ENCODE measurements at regions not wholly inside any gene's neighbourhood (a gene's known extent, or its start where the extent isn't known, plus 50 kb on each side); places are given as distances from the start of the nearest gene placed in this dataset.

DNA sequence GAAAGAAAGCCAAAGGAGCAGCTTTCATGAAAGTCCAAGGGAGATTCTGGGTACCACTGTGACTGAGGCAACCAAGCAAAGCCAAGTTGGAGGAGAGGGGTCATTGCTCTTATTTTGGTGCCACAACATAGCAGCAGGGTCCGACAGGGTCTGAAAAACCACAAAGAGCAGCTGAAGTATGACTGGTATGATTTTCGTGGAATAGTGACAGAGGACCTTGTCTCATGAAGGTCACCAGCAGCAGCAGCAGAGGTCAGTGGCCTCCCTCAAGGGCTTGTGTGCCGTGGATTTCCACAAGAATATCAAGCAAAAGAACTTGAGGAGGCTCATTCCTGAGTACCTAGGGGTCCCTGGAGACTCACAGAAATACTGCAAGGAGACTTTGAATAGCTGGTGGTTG lies 160.9 kb upstream of the SYT6 start:
- intact Hi-C loops (cut with micrococcal nuclease) = no loop called here

DNA sequence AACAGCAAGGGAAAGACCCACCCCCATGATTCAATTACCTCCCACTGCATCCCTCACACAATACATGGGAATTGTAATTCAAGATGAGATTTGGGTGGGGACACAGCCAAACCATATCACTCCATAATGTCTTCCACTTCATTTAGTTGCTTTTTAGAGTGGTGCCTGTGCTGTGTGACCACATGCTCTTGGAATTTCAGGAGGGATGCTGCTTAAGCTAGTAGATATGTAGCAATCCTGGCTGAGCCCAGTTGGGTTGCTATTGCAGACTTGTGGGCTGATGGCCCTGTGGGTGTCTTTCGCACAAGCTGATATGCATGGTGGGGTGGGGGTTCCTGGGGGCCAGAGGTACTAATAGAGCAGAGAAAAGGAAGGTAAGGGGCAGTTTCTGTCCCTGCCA lies 160.4 kb upstream of the SYT6 start:
- intact Hi-C loops (cut with micrococcal nuclease) = no loop called here

GRCh38 chr1:114310695-114311271 lies 157.1 kb upstream of the SYT6 start:
- intact Hi-C loops (cut with micrococcal nuclease) = no loop called here

DNA sequence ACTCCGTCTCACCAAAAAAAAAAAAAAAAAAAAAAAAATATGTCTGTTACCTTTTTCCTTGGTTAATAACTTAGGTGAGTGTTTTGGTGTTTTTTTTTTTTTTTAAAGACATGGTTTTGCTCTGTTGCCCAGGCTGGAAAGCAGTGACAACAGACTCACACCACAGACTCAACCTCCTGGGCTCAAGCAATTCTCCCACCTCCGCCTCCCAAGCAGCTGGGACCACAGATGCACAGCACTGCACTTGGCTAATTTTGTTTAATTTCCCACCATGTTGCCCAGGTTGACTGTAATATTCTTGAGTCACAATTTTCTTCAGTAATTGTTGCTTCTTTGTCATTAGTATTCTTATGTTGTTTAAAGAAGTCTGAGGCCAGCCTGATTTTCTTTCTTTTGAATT lies 149.2 kb upstream of the SYT6 start:
- intact Hi-C loops (cut with micrococcal nuclease) = no loop called here

DNA sequence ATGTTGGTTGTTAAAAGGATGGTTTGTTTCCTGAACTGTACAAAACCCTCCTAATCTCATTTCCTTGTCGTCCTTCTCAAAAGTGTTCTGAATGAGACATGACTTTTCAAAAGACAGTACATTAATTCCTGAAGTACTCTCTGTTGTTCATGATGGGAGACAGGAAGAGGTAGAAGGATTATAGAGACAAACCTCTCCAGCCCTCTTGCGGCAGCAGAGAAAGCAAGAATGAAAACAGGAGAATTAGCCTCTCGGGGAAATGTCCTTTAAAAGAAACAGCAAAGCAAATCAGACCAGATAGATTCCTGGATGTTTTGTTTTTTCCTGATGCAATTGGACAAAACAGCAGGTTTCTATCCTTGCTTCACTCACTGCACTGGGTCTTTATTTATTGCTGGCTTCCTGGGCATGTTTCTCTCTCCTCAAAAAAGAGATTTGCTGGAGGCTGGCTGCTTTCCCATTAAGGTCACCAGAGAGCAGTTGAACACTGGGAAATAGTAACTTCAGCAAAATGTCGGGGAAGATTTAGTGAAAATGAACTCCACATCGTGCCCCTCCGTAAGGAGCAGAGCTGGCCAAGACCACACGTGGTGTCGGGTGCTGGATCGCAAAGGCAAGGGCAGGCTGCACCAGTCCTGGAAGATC lies 145.8 kb upstream of the SYT6 start:
- intact Hi-C loops (cut with micrococcal nuclease) = no loop called here

- intact Hi-C loops (cut with micrococcal nuclease) = no loop called here
Measured at GRCh38 chr1:114298008-114298407, 144.3 kb upstream of the SYT6 start.

DNA sequence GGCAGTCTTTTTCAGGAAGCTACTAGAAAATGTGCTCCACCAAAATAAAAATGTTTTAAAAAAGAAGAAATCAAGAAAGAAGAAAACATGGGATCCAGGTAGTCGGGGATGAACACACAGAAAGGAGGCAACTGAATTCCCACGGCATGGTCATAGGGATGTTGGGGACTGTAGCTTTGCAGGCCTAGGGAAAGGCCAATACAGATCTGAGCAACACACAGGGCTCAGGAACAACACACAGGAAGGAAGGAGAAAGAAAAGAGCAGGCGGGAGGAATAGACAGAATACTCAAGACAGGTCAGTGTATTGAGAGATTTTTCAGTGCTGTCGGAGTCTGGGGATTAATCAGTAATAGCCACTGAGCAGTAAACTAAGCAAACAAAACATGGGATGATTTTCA lies 142.7 kb upstream of the SYT6 start:
- intact Hi-C loops (cut with micrococcal nuclease) = no loop called here

DNA sequence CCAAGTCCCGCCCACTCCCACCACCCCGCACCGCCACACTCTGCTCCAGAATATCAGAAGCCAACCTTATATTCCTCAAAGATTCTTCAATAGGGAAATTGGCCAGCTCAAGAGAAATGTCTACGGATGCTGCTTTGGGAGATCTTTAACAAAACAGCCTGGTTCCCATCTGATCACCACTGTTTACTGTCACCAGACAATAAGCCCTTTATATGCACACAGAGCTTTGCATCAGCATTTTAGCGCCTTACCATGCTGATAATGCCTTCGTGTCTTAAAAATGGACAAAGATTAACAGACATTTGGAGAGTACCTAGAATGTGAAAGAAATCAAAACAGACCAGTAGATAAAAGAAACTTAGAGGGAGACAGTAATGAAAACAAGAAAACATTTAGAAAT lies 141.7 kb upstream of the SYT6 start:
- intact Hi-C loops (cut with micrococcal nuclease) = no loop called here

DNA sequence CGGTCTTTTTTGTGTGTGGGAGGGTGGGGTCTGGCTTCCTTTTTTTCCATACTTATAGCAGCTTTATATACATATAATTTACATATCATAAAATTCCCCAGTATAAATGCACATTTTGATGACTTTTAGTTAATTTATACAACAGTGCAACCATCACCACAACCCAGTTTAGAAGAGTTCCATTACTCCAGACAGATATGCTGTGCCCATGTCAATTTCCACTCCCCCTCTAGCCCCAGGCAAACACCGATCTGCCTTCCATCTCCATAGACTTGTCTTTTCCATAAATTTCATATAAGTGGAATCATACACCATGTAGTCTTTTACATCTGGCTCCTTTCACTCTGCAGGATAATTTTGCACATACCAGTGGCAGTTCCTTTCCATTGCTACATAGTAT lies 139.2 kb upstream of the SYT6 start:
- intact Hi-C loops (cut with micrococcal nuclease) = no loop called here

DNA sequence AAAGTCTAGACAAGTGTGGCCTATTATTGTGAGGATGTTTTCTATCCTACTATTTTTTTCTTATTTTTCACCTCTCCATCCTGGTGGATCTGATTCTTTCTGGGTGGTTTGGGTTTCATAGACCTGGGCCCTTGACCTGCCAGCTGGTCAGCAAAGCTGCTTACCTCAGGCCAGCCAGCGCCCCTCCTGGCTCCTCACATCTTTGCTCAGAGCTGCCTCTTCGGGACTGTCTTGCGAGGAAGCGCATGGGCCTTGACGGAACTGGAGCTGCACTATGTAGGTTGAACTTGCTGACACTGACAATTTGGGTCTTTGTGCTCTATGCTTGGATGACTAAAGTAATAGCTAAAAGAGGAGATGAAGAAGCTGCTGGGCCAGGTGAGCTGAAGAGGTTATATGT lies 138.5 kb upstream of the SYT6 start:
- intact Hi-C loops (cut with micrococcal nuclease) = no loop called here

GRCh38 chr1:114290776-114291175 lies 137.1 kb upstream of the SYT6 start:
- intact Hi-C loops (cut with micrococcal nuclease) = no loop called here

GRCh38 chr1:114290341-114290740 lies 136.7 kb upstream of the SYT6 start:
- intact Hi-C loops (cut with micrococcal nuclease) = no loop called here

- intact Hi-C loops (cut with micrococcal nuclease) = no loop called here
Measured at GRCh38 chr1:114289824-114290223, 136.2 kb upstream of the SYT6 start.

GRCh38 chr1:114289306-114289705 lies 135.6 kb upstream of the SYT6 start:
- intact Hi-C loops (cut with micrococcal nuclease) = no loop called here

DNA sequence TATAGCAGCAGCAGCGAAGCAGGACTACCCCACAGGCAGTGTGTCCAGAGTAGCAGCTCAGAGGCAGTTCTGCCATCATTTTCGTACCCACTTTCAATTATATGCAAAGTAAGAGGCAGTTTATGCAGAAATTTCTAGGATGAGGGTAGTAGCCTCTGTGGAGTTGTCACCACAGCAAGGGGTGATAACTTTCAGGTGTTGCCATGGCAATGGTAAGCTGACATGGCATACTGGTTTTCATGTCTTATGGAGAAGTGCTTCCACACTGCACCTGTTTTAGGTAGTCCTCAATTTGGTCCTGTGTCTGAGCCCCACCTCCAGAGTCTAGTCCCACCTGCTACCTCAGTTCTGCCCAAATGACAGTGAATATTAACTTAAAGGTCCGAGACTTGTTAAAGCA lies 133.3 kb upstream of the SYT6 start:
- intact Hi-C loops (cut with micrococcal nuclease) = no loop called here

GRCh38 chr1:114286179-114286578 lies 132.5 kb upstream of the SYT6 start:
- intact Hi-C loops (cut with micrococcal nuclease) = no loop called here

- intact Hi-C loops (cut with micrococcal nuclease) = loop anchor here (1.0 to 2.0 kb wide), 4 partner anchors 305 to 1566 kb away; no protein-coding TSS in a partner anchor
Measured at GRCh38 chr1:114282751-114283403, 129.2 kb upstream of the SYT6 start.

GRCh38 chr1:114278911-114279310 lies 125.2 kb upstream of the SYT6 start:
- intact Hi-C loops (cut with micrococcal nuclease) = no loop called here

DNA sequence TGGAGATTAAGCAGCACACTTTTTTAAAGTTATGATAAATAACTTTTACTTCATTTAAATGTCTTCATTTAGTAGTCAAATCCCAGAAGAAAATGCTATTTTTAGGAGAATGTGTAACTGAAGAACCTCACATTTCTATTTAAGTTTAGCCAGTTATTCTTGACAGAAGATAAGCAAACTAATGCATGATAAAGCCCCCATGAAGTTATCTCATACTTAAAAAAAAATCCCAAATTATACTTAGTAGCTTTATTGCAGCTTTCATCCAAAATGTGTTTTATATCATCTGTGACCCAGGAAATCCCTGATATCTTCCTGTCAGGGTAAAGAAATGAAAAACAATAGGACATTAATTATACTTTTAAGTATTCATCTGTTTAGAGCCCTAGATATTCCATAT lies 124.8 kb upstream of the SYT6 start:
- intact Hi-C loops (cut with micrococcal nuclease) = no loop called here

DNA sequence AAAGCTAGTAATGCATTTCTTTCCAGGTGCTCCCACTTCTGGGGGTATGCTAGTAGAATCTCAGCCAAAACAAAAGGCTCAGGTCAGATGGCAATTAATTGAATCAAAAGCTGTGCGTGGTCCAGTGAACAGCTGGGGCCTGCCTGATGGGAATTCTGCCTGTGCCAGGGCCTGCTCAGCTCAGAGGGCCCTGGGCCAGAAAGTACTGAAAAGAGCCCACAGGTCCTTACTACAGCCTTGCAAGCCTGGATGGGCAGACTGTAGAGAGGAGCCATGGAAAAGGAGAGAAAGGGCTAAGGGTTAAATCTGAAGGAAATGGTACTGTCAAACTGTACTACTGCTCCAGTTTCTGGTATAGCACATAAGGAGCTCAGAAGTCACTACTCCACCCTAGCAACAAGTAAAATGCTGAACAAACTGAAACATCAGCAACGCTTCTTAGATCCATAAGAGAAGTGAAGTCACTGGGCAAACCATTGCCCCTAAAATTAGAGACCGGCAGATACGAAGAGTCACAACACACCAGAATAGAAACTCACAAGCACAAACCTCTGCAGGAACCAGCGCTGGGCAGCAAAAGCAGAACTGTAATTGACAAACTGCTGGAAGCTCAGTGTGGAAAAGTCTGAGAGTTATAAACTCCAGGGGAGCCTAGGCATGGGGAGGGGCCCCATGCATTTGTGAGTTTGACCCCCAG lies 121.1 kb upstream of the SYT6 start:
- intact Hi-C loops (cut with micrococcal nuclease) = no loop called here

DNA sequence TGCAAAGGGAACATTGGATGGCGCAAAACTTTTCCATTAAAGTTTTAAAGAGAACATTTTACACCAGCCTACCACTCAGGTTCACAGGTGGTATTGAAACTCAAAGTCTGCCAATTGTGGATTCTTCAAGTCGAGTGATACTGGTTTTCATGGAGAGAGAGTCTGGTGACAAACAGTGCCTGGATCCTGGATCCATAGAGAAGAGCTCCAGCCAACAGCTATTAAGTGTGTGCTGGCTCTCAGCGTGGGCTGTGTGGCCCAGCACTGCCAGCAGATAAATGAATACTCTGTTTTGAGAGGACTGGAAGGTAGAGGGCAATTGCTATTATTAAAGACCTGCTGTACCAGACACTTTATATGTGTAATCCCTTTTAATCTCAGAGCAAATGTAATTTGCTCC lies 118.9 kb upstream of the SYT6 start:
- intact Hi-C loops (cut with micrococcal nuclease) = no loop called here

GRCh38 chr1:114270718-114271117 lies 117.0 kb upstream of the SYT6 start:
- intact Hi-C loops (cut with micrococcal nuclease) = no loop called here

Data from T-helper 1 cell treated with Interleukin-12 subunit alpha and Interleukin-12 subunit beta and Interleukin-4 antibody, amounts not matched to agents 30 ng/mL and 1 ng/mL, for 36 hours (primary cell).